ENCODE measurements at regions not wholly inside any gene's neighbourhood (a gene's known extent, or its start where the extent isn't known, plus 50 kb on each side); places are given as distances from the start of the nearest gene placed in this dataset.

- Histone ChIP-seq H3K27ac (ENCODE audit: low read depth, low read length) (peak overlapping the region; percentile 65; the same call in 1 of the 2 replicates), H3K4me1 (ENCODE audit: insufficient read depth, low read length) (peaks cover 26% of the 10 kb centered on the region), H3K4me3 (ENCODE audit: low read length) (no peak overlapping the region), H3K27me3 (ENCODE audit: insufficient read depth, low read length) (peaks cover 7% of the 10 kb centered on the region; the same call in 1 of the 2 replicates), H3K36me3 (ENCODE audit: insufficient read depth, low read length) (no peaks in the 10 kb centered on the region), H3K9ac (ENCODE audit: low read depth, low read length) (no peak overlapping the region), H3K9me3 (ENCODE audit: insufficient read depth, low read depth, low read length) (no peaks in the 10 kb centered on the region)
- WGBS: 94% methylated on average over 4 of the region's 4 CpGs
These were observed 75.5 kb upstream of the CPM start for GRCh38 chr12:69008520-69008919.

GRCh38 chr12:69014047-69014446 is 81.1 kb upstream of the CPM start:
- Histone ChIP-seq H3K27ac (ENCODE audit: low read depth, low read length) (no peak overlapping the region), H3K9me3 (ENCODE audit: insufficient read depth, low read depth, low read length) (no peaks in the 10 kb centered on the region), H3K36me3 (ENCODE audit: insufficient read depth, low read length) (no peaks in the 10 kb centered on the region), H3K9ac (ENCODE audit: low read depth, low read length) (no peak overlapping the region), H3K4me1 (ENCODE audit: insufficient read depth, low read length) (no peaks in the 10 kb centered on the region), H3K4me3 (ENCODE audit: low read length) (no peak overlapping the region), H3K27me3 (ENCODE audit: insufficient read depth, low read length) (no peaks in the 10 kb centered on the region)
- 91% methylated on average over 2 of the region's 2 CpGs for WGBS

DNA sequence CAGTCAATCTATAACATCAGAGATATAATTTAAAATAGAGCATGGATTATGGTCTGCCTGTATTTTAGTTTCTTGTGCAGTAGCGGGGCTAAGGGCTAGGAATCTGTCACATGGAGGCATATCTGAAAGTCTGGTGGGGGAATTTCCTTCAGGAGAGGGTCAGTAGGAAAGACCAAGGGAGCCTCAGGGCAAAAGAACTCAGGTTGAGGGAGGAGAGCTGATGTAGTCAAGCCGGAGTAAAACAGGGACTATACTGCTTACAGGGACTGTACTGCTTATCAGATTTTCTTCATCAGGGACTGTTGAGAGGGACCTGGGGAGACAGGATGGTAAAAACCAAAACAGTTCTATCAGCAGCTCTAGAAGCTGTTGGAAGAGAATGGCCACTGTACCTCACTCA is 82.0 kb upstream of the CPM start:
- Histone ChIP-seq H3K4me1 (ENCODE audit: insufficient read depth, low read length) (no peaks in the 10 kb centered on the region), H3K27ac (ENCODE audit: low read depth, low read length) (no peak overlapping the region), H3K4me3 (ENCODE audit: low read length) (no peak overlapping the region), H3K9ac (ENCODE audit: low read depth, low read length) (no peak overlapping the region), H3K36me3 (ENCODE audit: insufficient read depth, low read length) (no peaks in the 10 kb centered on the region), H3K9me3 (ENCODE audit: insufficient read depth, low read depth, low read length) (no peaks in the 10 kb centered on the region), H3K27me3 (ENCODE audit: insufficient read depth, low read length) (no peaks in the 10 kb centered on the region)
- WGBS: 62% methylated on average over 2 of the region's 2 CpGs

- Histone ChIP-seq H3K27ac (ENCODE audit: low read depth, low read length) (no peak overlapping the region), H3K4me3 (ENCODE audit: low read length) (no peak overlapping the region), H3K9ac (ENCODE audit: low read depth, low read length) (no peak overlapping the region), H3K9me3 (ENCODE audit: insufficient read depth, low read depth, low read length) (no peaks in the 10 kb centered on the region), H3K36me3 (ENCODE audit: insufficient read depth, low read length) (no peaks in the 10 kb centered on the region), H3K27me3 (ENCODE audit: insufficient read depth, low read length) (no peaks in the 10 kb centered on the region), H3K4me1 (ENCODE audit: insufficient read depth, low read length) (no peaks in the 10 kb centered on the region)
- 79% methylated on average over 6 of the region's 6 CpGs for WGBS
These were observed 82.9 kb upstream of the CPM start for GRCh38 chr12:69015831-69016230.

DNA sequence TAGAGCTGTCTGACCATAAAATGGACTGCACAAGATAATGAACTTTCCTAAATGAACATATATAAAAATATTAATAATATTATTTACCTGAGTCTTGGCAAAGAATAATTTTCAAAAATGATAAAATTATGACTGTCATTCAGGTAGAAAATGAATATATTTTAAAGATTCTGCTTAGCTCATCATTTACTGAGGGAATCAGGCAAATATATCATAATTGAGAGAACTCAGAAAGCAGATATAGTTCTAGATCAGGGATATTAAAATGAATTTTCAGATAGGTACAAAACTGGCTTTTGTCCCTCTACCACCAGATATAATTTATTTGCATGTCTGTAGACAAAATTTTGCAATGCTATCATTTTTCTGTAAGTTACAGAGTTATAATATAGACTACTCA is 86.1 kb upstream of the CPM start:
- Histone ChIP-seq H3K36me3 (ENCODE audit: insufficient read depth, low read length) (no peaks in the 10 kb centered on the region), H3K4me3 (ENCODE audit: low read length) (no peak overlapping the region), H3K27me3 (ENCODE audit: insufficient read depth, low read length) (no peaks in the 10 kb centered on the region), H3K9ac (ENCODE audit: low read depth, low read length) (no peak overlapping the region), H3K27ac (ENCODE audit: low read depth, low read length) (no peak overlapping the region), H3K9me3 (ENCODE audit: insufficient read depth, low read depth, low read length) (no peaks in the 10 kb centered on the region), H3K4me1 (ENCODE audit: insufficient read depth, low read length) (no peaks in the 10 kb centered on the region)

- Histone ChIP-seq H3K27ac (ENCODE audit: low read depth, low read length) (no peak overlapping the region), H3K27me3 (ENCODE audit: insufficient read depth, low read length) (no peaks in the 10 kb centered on the region), H3K9ac (ENCODE audit: low read depth, low read length) (no peak overlapping the region), H3K4me1 (ENCODE audit: insufficient read depth, low read length) (no peaks in the 10 kb centered on the region), H3K9me3 (ENCODE audit: insufficient read depth, low read depth, low read length) (no peaks in the 10 kb centered on the region), H3K36me3 (ENCODE audit: insufficient read depth, low read length) (no peaks in the 10 kb centered on the region), H3K4me3 (ENCODE audit: low read length) (no peak overlapping the region)
These were observed 86.9 kb upstream of the CPM start for GRCh38 chr12:69019910-69020309.

DNA sequence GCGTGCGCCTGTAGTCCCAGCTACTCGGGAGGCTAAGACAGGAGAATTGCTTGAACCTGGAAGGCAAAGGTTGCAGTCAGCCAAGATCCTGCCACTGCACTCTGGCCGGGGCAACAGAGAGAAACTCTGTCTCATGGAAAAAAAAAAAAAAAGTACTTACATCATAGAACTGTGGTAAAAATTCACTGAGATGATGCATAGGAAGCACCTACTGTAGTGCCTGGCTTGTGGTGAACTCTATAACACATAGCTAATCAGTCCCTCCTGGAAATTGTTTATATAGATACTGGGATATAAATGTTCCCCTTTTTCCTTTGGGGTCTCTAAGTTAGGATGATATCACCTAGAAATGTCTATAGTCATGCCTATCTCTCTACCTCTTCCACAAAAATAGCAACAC is 89.7 kb upstream of the CPM start:
- Histone ChIP-seq H3K36me3 (ENCODE audit: insufficient read depth, low read length) (no peaks in the 10 kb centered on the region), H3K4me3 (ENCODE audit: low read length) (no peak overlapping the region), H3K9me3 (ENCODE audit: insufficient read depth, low read depth, low read length) (no peaks in the 10 kb centered on the region), H3K27ac (ENCODE audit: low read depth, low read length) (no peak overlapping the region), H3K27me3 (ENCODE audit: insufficient read depth, low read length) (no peaks in the 10 kb centered on the region), H3K4me1 (ENCODE audit: insufficient read depth, low read length) (no peaks in the 10 kb centered on the region), H3K9ac (ENCODE audit: low read depth, low read length) (no peak overlapping the region)
- 93% methylated on average over 4 of the region's 4 CpGs for WGBS

GRCh38 chr12:69023840-69024239 is 90.9 kb upstream of the CPM start:
- H3K4me3 ChIP-seq (ENCODE audit: low read length): no peak overlapping the region
- H3K4me1 ChIP-seq (ENCODE audit: insufficient read depth, low read length): no peaks in the 10 kb centered on the region
- H3K9ac ChIP-seq (ENCODE audit: low read depth, low read length): no peak overlapping the region
- no peaks in the 10 kb centered on the region for H3K27me3 ChIP-seq (ENCODE audit: insufficient read depth, low read length)
- WGBS: 89% methylated on average over 5 of the region's 5 CpGs
- H3K9me3 ChIP-seq (ENCODE audit: insufficient read depth, low read depth, low read length): no peaks in the 10 kb centered on the region
- H3K27ac ChIP-seq (ENCODE audit: low read depth, low read length): no peak overlapping the region
- no peaks in the 10 kb centered on the region for H3K36me3 ChIP-seq (ENCODE audit: insufficient read depth, low read length)

DNA sequence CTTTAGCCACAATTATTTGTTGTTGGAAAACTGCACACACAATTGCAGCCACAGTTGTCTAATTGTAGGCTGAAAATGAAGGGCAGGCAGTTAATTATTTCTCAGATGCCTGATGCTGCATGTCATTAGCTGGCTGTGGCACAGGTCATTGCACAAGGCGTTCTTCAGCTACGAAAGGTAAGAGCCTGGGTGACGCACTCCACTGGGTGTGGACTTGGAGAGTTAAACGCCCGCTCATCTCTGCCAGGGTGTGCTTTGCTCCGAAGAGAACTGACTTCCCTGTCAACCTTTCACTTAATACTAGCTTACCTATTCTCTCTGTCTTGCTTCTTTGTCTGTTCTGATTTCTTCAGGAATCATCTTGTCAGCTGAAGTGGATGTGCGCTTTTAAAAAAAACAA is 91.4 kb upstream of the CPM start:
- Histone ChIP-seq H3K27ac (ENCODE audit: low read depth, low read length) (no peak overlapping the region), H3K27me3 (ENCODE audit: insufficient read depth, low read length) (no peaks in the 10 kb centered on the region), H3K9me3 (ENCODE audit: insufficient read depth, low read depth, low read length) (no peaks in the 10 kb centered on the region), H3K36me3 (ENCODE audit: insufficient read depth, low read length) (no peaks in the 10 kb centered on the region), H3K4me1 (ENCODE audit: insufficient read depth, low read length) (no peaks in the 10 kb centered on the region), H3K4me3 (ENCODE audit: low read length) (no peak overlapping the region), H3K9ac (ENCODE audit: low read depth, low read length) (no peak overlapping the region)
- 93% methylated on average over 7 of the region's 7 CpGs for WGBS

DNA sequence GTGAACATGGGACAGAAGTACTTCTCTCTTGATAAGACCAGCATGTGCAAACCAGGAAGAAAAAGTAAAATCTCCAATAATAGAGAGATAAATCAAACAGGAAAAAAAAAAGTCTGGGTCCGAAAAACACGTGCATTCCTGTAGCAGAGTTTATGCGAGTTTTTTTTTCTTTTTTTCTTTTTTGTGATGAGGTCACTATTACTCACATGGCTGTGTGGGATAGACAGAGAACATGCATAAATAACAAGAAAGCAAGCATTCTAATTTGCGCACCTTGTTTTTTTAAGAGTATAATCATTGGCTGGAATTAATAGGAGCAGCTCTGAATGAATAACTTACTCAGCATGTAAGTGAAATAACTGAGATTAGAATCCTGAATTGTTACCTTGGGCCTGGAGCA is 91.9 kb upstream of the CPM start:
- H3K4me1 ChIP-seq (ENCODE audit: insufficient read depth, low read length): no peaks in the 10 kb centered on the region
- H3K27ac ChIP-seq (ENCODE audit: low read depth, low read length): no peak overlapping the region
- H3K27me3 ChIP-seq (ENCODE audit: insufficient read depth, low read length): no peaks in the 10 kb centered on the region
- 92% methylated on average over 4 of the region's 4 CpGs for WGBS
- H3K9me3 ChIP-seq (ENCODE audit: insufficient read depth, low read depth, low read length): no peaks in the 10 kb centered on the region
- no peak overlapping the region for H3K4me3 ChIP-seq (ENCODE audit: low read length)
- H3K36me3 ChIP-seq (ENCODE audit: insufficient read depth, low read length): no peaks in the 10 kb centered on the region
- H3K9ac ChIP-seq (ENCODE audit: low read depth, low read length): no peak overlapping the region

DNA sequence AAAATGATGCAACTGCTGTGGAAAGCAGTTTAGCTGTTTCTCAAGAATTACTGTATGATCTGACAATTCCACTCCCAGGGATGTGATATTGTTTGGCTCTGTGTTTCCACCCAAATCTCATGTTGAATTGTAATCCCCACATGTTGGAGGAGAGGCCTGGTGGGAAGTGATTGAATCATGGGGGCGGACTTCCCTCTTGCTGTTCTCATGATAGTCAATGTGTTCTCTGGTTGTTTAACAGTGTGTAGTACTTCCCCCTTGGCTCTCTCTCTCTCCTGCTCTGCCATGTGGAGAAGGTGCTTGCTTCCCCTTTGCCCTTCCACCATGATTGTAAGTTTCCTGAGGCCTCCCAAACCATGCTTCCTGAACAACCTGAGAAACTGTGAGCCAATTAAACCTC is 93.4 kb upstream of the CPM start:
- Histone ChIP-seq H3K9me3 (ENCODE audit: insufficient read depth, low read depth, low read length) (no peaks in the 10 kb centered on the region), H3K27me3 (ENCODE audit: insufficient read depth, low read length) (no peaks in the 10 kb centered on the region), H3K9ac (ENCODE audit: low read depth, low read length) (no peak overlapping the region), H3K36me3 (ENCODE audit: insufficient read depth, low read length) (no peaks in the 10 kb centered on the region), H3K4me1 (ENCODE audit: insufficient read depth, low read length) (no peaks in the 10 kb centered on the region), H3K27ac (ENCODE audit: low read depth, low read length) (no peak overlapping the region), H3K4me3 (ENCODE audit: low read length) (no peak overlapping the region)
- WGBS: 83% methylated on average over 1 of the region's 1 CpG

GRCh38 chr12:69027411-69027881 is 94.5 kb upstream of the CPM start:
- WGBS: 80% methylated on average over 4 of the region's 4 CpGs
- H3K4me1 ChIP-seq (ENCODE audit: insufficient read depth, low read length): no peaks in the 10 kb centered on the region
- H3K9ac ChIP-seq (ENCODE audit: low read depth, low read length): no peak overlapping the region
- no peak overlapping the region for H3K4me3 ChIP-seq (ENCODE audit: low read length)
- no peaks in the 10 kb centered on the region for H3K9me3 ChIP-seq (ENCODE audit: insufficient read depth, low read depth, low read length)
- H3K27me3 ChIP-seq (ENCODE audit: insufficient read depth, low read length): no peaks in the 10 kb centered on the region
- H3K27ac ChIP-seq (ENCODE audit: low read depth, low read length): no peak overlapping the region
- no peaks in the 10 kb centered on the region for H3K36me3 ChIP-seq (ENCODE audit: insufficient read depth, low read length)

All from HUES64 (cell line).